Suprapubic skin (tissue), 4 donors: ENCODE measurements at regions not wholly inside any gene's neighbourhood (a gene's known extent, or its start where the extent isn't known, plus 50 kb on each side); places are given as distances from the start of the nearest gene placed in this dataset.

ENCODE experiments used
- DNase-seq, 2 donors: peaks; one replicate each; pipeline ENCODE4 v3.0.0-alpha.2; 2019; ENCODE audit warnings: low spot score in 2 of 2
- H3K27ac ChIP-seq: fragments of 200-600 bp; sonication (generic); one replicate; pipeline ENCODE4 v1.5.1; 2019
- H3K27me3 ChIP-seq: fragments of 200-600 bp; sonication (generic); one replicate; pipeline ENCODE4 v1.5.1; 2019
- H3K36me3 ChIP-seq: fragments of 200-600 bp; sonication (generic); one replicate; pipeline ENCODE4 v1.5.1; 2019
- H3K4me1 ChIP-seq: fragments of 200-600 bp; sonication (generic); one replicate; pipeline ENCODE4 v1.5.1; 2019
- H3K4me3 ChIP-seq: fragments of 200-600 bp; sonication (generic); one replicate; pipeline ENCODE4 v1.5.1; 2019; ENCODE audit warnings: mild to moderate bottlenecking
- H3K9me3 ChIP-seq: fragments of 200-600 bp; sonication (generic); one replicate; pipeline ENCODE4 v1.5.1; 2019
- EP300 ChIP-seq: sonication (generic); formaldehyde crosslinking; IDR thresholded peaks from one replicate; pipeline ENCODE4 v1.6.1; 2017; ENCODE audit warnings: antibody characterized with exemption
- POLR2A ChIP-seq, 2 donors: fragments of 450-650 bp; IDR thresholded peaks; one replicate each; pipeline ENCODE4 v1.6.1; 2017; ENCODE audit warnings: antibody characterized with exemption in 2 of 2, mild to moderate bottlenecking in 2 of 2, moderate library complexity in 2 of 2
- POLR2AphosphoS5 ChIP-seq, 3 donors: sonication (generic); formaldehyde crosslinking; IDR thresholded peaks; one replicate each; pipeline ENCODE4 v1.6.1; 2017; ENCODE audit warnings: antibody characterized with exemption in 3 of 3
- WGBS: methylation state at CpG from one replicate; pipeline ENCODE4 v1.1.5; 2018; 5-methylcytosine and 5-hydroxymethylcytosine counted together
- TF ChIP-seq, protein P1 (sequence below), 2 donors: fragments of 200-600 bp in 1 of 2; fragments of 450-650 bp in 1 of 2; sonication (generic) in 1 of 2; IDR thresholded peaks; one replicate each; pipeline ENCODE4 v1.5.1; 2016 to 2019; ENCODE audit warnings: antibody characterized with exemption in 2 of 2, mild to moderate bottlenecking in 1 of 2, moderate library complexity in 1 of 2

DNA sequence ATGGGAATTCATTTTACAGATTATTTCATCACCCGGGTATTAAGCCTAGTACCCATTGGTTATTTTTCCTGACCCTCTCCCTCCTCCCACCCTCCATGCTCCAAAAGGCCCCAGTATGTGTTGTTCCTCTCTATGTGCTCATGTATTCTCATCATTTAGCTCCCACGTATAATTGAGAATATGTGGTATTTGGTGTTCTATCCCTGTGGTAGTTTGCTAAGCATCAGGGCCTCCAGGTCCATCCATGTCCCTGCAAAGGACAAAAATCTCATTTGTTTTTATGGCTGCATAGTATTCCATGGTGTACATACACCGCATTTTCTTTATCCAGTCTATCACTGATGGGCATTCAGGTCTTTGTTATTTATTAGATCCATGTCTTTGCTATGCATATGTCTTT is 894.1 kb upstream of the MIR17HG start:
- DNase-seq = no peak
- no peaks in the 10 kb centered on the region for H3K4me1 ChIP-seq
- H3K4me3 ChIP-seq = no peak overlapping the region
- H3K27ac ChIP-seq = no peak overlapping the region
- no peaks in the 10 kb centered on the region for H3K36me3 ChIP-seq
- H3K9me3 ChIP-seq = no peaks in the 10 kb centered on the region
- WGBS = 91% methylated on average over 3 of the region's 3 CpGs
- no peaks in the 10 kb centered on the region for H3K27me3 ChIP-seq
- TF ChIP-seq EP300 (no peak), POLR2A (IDR thresholded peaks at IDR 0.05) (no peak), POLR2AphosphoS5 (IDR thresholded peaks at IDR 0.05) (no peak)
- TF ChIP-seq, protein P1, sequence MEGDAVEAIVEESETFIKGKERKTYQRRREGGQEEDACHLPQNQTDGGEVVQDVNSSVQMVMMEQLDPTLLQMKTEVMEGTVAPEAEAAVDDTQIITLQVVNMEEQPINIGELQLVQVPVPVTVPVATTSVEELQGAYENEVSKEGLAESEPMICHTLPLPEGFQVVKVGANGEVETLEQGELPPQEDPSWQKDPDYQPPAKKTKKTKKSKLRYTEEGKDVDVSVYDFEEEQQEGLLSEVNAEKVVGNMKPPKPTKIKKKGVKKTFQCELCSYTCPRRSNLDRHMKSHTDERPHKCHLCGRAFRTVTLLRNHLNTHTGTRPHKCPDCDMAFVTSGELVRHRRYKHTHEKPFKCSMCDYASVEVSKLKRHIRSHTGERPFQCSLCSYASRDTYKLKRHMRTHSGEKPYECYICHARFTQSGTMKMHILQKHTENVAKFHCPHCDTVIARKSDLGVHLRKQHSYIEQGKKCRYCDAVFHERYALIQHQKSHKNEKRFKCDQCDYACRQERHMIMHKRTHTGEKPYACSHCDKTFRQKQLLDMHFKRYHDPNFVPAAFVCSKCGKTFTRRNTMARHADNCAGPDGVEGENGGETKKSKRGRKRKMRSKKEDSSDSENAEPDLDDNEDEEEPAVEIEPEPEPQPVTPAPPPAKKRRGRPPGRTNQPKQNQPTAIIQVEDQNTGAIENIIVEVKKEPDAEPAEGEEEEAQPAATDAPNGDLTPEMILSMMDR (IDR thresholded peaks at IDR 0.05) = no peak

DNA sequence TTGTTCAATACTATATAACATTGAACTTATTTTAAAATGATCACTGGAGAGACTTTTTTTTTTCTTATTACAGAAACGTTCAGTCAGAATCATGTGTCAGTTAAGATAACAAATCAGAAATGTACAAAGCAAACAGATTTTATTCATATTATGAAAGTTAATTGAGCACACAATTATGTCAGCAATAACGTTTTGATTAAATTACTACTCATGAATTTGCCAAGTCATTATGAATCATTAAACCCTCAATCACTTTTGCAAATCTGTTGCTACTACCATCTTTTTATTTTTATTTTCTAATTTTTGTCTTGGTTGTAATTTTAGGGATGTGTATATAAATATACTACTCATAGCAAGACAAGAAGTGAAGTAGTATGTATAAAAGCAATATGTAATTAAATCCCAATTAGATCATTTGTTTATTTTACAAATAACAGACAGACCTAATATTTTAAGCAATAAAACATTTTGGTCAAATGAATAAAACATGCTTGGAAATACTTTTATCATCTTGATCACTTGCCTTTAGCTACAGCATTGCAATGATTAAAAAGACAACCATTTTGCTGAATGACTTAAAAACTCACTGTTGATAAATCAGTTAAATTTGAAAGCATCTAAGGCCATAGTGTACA is 893.4 kb upstream of the MIR17HG start:
- TF ChIP-seq, protein P1 (IDR thresholded peaks at IDR 0.05) = no peak
- TF ChIP-seq POLR2AphosphoS5 (IDR thresholded peaks at IDR 0.05) (no peak), EP300 (no peak), POLR2A (IDR thresholded peaks at IDR 0.05) (no peak)
- H3K36me3 ChIP-seq = no peaks in the 10 kb centered on the region
- H3K4me1 ChIP-seq = no peaks in the 10 kb centered on the region
- no peaks in the 10 kb centered on the region for H3K9me3 ChIP-seq
- H3K27ac ChIP-seq = no peak overlapping the region
- no peak for DNase-seq
- H3K27me3 ChIP-seq = no peaks in the 10 kb centered on the region
- H3K4me3 ChIP-seq = no peak overlapping the region
- WGBS = 19% methylated on average over 2 of the region's 2 CpGs

DNA sequence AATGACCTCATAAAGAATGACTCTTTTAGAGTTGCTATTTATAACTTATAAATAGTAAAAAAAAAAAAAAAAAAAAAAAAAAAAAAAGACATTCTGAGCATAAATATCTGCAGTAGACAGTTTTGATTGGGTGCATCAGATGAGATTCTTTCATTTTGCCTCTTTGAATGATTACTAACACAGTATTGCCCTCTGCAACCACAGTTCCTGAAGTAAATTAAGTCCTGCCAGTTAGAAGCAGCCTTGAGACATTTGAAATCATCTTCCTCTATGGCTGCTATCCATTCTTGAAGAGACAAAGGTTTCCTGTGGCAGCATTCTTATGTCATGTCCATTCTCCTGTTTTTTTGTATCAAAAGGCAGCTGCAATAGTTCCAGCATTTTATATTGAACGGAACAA is 892.4 kb upstream of the MIR17HG start:
- Histone ChIP-seq H3K27ac (no peak overlapping the region), H3K36me3 (no peaks in the 10 kb centered on the region), H3K9me3 (no peaks in the 10 kb centered on the region), H3K4me1 (no peaks in the 10 kb centered on the region), H3K27me3 (no peaks in the 10 kb centered on the region), H3K4me3 (no peak overlapping the region)
- WGBS = 80% methylated on average over 1 of the region's 1 CpG
- DNase-seq = no peak
- TF ChIP-seq POLR2A (IDR thresholded peaks at IDR 0.05) (no peak), POLR2AphosphoS5 (IDR thresholded peaks at IDR 0.05) (no peak), EP300 (no peak)
- TF ChIP-seq, protein P1 (IDR thresholded peaks at IDR 0.05) = no peak

DNA sequence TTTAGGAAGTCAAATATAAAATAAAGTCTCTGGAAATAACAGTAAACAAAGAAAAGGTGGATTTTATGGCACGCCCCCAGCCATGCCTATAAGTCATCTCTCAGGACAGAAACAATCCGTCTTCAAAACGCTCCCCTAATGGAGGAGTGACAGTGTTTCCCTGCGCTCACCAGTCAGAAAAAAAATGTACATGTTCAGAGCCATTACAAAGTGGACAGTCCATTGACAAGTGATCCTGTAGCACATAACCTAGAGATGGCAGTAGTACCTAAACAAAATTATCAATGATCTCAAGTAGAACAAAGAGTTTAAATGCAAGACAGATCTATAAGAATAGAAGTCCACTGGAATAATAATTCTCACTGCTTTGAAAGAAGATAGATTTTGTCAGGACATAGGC is 891.7 kb upstream of the MIR17HG start:
- TF ChIP-seq EP300 (no peak), POLR2AphosphoS5 (IDR thresholded peaks at IDR 0.05) (no peak), POLR2A (IDR thresholded peaks at IDR 0.05) (no peak)
- TF ChIP-seq, protein P1 (IDR thresholded peaks at IDR 0.05) = no peak
- Histone ChIP-seq H3K4me1 (no peaks in the 10 kb centered on the region), H3K36me3 (no peaks in the 10 kb centered on the region), H3K4me3 (no peak overlapping the region), H3K27ac (no peak overlapping the region), H3K9me3 (no peaks in the 10 kb centered on the region), H3K27me3 (no peaks in the 10 kb centered on the region)
- no peak for DNase-seq
- WGBS = 58% methylated on average over 4 of the region's 4 CpGs

DNA sequence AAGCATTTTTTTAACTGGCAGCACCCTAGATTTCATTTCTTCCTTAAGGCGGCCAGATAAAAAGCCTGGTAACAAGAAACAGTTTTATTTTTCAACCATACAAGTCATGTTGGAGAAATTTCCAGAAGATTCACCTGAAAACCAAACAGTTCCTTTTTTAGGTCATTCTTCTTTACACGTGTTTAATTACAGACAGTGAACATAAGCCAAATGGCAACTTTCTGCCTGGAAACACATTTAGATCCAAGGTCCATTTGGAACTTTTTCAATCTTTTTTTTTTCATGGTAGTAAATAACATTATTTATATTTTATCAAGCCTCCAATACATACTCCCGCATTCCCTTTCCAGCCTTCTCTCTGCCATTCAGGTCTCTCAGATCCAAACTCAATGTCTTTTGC is 886.1 kb upstream of the MIR17HG start:
- Histone ChIP-seq H3K36me3 (no peaks in the 10 kb centered on the region), H3K27me3 (no peaks in the 10 kb centered on the region), H3K27ac (no peak overlapping the region), H3K4me3 (no peak overlapping the region), H3K9me3 (no peaks in the 10 kb centered on the region), H3K4me1 (no peaks in the 10 kb centered on the region)
- 72% methylated on average over 3 of the region's 3 CpGs for whole genome bisulfite sequencing
- TF ChIP-seq POLR2A (IDR thresholded peaks at IDR 0.05) = no peak
- TF ChIP-seq POLR2AphosphoS5 (IDR thresholded peaks at IDR 0.05) = no peak
- no peak for DNase-seq

DNA sequence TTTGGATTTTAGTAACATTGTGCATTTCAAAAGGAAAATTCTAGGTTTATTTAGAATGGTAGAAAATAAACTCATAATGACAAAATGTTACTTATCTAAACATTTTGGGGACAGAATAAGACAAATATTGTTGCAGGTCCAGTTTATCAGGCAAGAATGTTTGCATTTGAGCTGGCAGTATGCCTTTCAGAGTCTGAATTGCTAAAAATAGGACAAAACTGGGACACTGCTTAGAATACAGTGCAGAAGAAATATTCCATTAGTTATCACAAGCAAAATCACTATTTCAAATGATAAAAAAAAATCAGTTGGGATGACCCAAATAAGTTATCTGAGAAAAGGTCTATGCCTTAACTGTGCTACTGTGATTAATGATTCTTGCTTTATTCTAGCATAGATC is 870.3 kb upstream of the MIR17HG start:
- Histone ChIP-seq H3K9me3 (no peaks in the 10 kb centered on the region), H3K4me1 (no peaks in the 10 kb centered on the region), H3K4me3 (no peak overlapping the region), H3K27me3 (no peaks in the 10 kb centered on the region), H3K27ac (no peak overlapping the region), H3K36me3 (no peaks in the 10 kb centered on the region)
- no peak for TF ChIP-seq POLR2AphosphoS5 (IDR thresholded peaks at IDR 0.05)
- TF ChIP-seq, protein P1 (IDR thresholded peaks at IDR 0.05) = no peak
- TF ChIP-seq EP300 = no peak
- no peak for TF ChIP-seq POLR2A (IDR thresholded peaks at IDR 0.05)
- DNase-seq = no peak
